ENCODE measurements at regions not wholly inside any gene's neighbourhood (a gene's known extent, or its start where the extent isn't known, plus 50 kb on each side); places are given as distances from the start of the nearest gene placed in this dataset.

DNA sequence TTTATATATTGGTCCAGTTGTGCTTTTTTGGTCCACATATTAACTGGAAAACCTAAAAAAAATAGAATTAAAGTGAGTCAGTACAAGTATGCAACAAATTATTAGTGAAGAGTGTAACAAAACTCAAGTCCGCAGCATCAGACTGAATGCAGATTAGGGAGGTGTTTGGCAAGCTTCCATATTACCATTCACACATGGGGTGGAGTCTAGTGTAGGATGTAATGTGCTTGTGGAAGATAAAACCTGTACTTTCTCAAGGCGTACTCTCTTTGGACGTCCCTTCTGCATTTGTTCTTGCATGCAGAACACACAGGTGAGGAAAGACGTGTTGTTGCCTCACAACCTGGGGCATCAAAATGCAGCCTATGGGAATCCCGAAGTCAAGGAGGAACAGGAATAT lies 668.7 kb downstream of the MRPL39 start:
- H3K27me3 Mint-ChIP-seq (ENCODE audit: low read depth), result no peaks in the 10 kb centered on the region
- DNase-seq (no peak), ATAC-seq (replicated peaks in 1 of 2) (no peak)
- H3K4me3 Mint-ChIP-seq, result no peak overlapping the region
- H3K9me3 Mint-ChIP-seq, result peaks cover 0 to 2% of the 10 kb centered on the region in 2 donors
- H3K27ac Mint-ChIP-seq, result no peak overlapping the region
- H3K36me3 Mint-ChIP-seq (ENCODE audit: insufficient read depth in 2 of 2), result no peaks in the 10 kb centered on the region
- no peaks in the 10 kb centered on the region for H3K4me1 Mint-ChIP-seq (ENCODE audit: low read depth)

DNA sequence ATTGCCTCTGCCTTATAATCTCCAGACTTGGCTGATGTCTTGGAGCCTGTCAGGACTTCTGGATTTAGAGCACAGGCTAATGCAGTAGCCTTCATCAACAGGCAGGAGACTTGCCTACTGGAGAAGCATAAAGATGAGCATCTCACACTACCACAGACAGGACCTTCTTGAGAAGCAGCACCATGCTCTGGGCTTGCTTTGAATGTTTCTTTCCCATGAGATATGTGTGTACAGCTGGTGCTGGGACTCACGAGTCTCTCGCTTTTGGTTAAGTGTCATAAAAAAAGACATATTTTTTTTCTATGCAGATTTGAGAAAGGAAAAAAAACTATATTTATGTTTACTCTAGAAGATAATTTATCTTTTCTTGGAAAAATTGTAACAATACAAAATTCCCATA lies 671.3 kb downstream of the MRPL39 start:
- no peak overlapping the region for H3K4me3 Mint-ChIP-seq

GRCh38 chr21:24910591-24910990 lies 696.7 kb downstream of the MRPL39 start:
- Mint-ChIP-seq H3K27ac (no peak overlapping the region), H3K4me1 (ENCODE audit: low read depth) (no peaks in the 10 kb centered on the region), H3K36me3 (ENCODE audit: insufficient read depth in 2 of 2) (no peaks in the 10 kb centered on the region), H3K9me3 (peaks cover 0 to 2% of the 10 kb centered on the region in 2 donors), H3K4me3 (no peak overlapping the region), H3K27me3 (ENCODE audit: low read depth) (no peaks in the 10 kb centered on the region)
- ATAC-seq (replicated peaks in 1 of 2), result no peak
- DNase-seq, result no peak

More for the DNA sequence above, 671.3 kb downstream of the MRPL39 start:
- Mint-ChIP-seq H3K9me3 (no peaks in the 10 kb centered on the region), H3K27me3 (ENCODE audit: low read depth) (no peaks in the 10 kb centered on the region), H3K36me3 (ENCODE audit: insufficient read depth in 2 of 2) (no peaks in the 10 kb centered on the region), H3K4me1 (ENCODE audit: low read depth) (no peaks in the 10 kb centered on the region), H3K27ac (no peak overlapping the region)
- DNase-seq, result no peak
- ATAC-seq (replicated peaks in 1 of 2), result no peak

- DNase-seq (no peak), ATAC-seq (replicated peaks in 1 of 2) (no peak)
- H3K9me3 Mint-ChIP-seq, result no peaks in the 10 kb centered on the region
- H3K4me1 Mint-ChIP-seq (ENCODE audit: low read depth), result no peaks in the 10 kb centered on the region
- peak overlapping the region; percentile 42 for H3K27ac Mint-ChIP-seq
- no peak overlapping the region for H3K4me3 Mint-ChIP-seq
- no peaks in the 10 kb centered on the region for H3K27me3 Mint-ChIP-seq (ENCODE audit: low read depth)
- H3K36me3 Mint-ChIP-seq (ENCODE audit: insufficient read depth in 2 of 2), result no peaks in the 10 kb centered on the region
Measured at GRCh38 chr21:24903994-24904635, 703.2 kb downstream of the MRPL39 start.

GRCh38 chr21:24899138-24899537 lies 708.1 kb downstream of the MRPL39 start:
- H3K27ac Mint-ChIP-seq, result no peak overlapping the region
- H3K9me3 Mint-ChIP-seq, result no peaks in the 10 kb centered on the region
- DNase-seq, result no peak
- H3K4me1 Mint-ChIP-seq (ENCODE audit: low read depth), result no peaks in the 10 kb centered on the region
- no peak for ATAC-seq (replicated peaks in 1 of 2)
- no peak overlapping the region for H3K4me3 Mint-ChIP-seq
- H3K27me3 Mint-ChIP-seq (ENCODE audit: low read depth), result no peaks in the 10 kb centered on the region
- H3K36me3 Mint-ChIP-seq (ENCODE audit: insufficient read depth in 2 of 2), result no peaks in the 10 kb centered on the region

- Mint-ChIP-seq H3K36me3 (ENCODE audit: insufficient read depth in 2 of 2) (no peaks in the 10 kb centered on the region), H3K27me3 (ENCODE audit: low read depth) (no peaks in the 10 kb centered on the region), H3K9me3 (peaks cover 0 to 2% of the 10 kb centered on the region in 2 donors), H3K4me3 (no peak overlapping the region), H3K27ac (no peak overlapping the region), H3K4me1 (ENCODE audit: low read depth) (no peaks in the 10 kb centered on the region)
- no peak for DNase-seq
- ATAC-seq (replicated peaks in 1 of 2), result no peak
Measured at GRCh38 chr21:24897883-24898282, 709.4 kb downstream of the MRPL39 start.

DNA sequence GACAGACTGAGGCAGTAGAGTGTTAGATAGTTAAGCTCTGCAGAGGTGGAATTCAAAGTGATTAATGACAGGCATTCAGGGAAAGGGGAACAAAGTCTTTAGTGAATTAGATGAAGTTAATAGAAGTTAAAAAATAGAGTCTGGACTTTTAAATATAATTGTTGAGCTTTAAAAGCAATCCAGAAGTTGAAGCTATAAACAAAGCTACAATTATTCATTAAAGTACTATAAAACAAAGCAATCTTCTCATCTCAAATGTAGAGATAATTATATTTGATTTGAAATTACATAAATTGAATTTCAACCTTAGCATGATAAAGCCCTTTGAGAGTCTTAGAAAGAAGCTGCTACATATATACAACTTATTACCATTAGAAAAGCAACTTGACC lies 710.6 kb downstream of the MRPL39 start:
- H3K4me1 Mint-ChIP-seq (ENCODE audit: low read depth), result no peaks in the 10 kb centered on the region
- H3K27ac Mint-ChIP-seq, result no peak overlapping the region
- no peak overlapping the region for H3K4me3 Mint-ChIP-seq
- DNase-seq, result no peak
- peaks cover 0 to 2% of the 10 kb centered on the region in 2 donors for H3K9me3 Mint-ChIP-seq
- ATAC-seq (replicated peaks in 1 of 2), result no peak
- H3K27me3 Mint-ChIP-seq (ENCODE audit: low read depth), result no peaks in the 10 kb centered on the region
- no peaks in the 10 kb centered on the region for H3K36me3 Mint-ChIP-seq (ENCODE audit: insufficient read depth in 2 of 2)

DNA sequence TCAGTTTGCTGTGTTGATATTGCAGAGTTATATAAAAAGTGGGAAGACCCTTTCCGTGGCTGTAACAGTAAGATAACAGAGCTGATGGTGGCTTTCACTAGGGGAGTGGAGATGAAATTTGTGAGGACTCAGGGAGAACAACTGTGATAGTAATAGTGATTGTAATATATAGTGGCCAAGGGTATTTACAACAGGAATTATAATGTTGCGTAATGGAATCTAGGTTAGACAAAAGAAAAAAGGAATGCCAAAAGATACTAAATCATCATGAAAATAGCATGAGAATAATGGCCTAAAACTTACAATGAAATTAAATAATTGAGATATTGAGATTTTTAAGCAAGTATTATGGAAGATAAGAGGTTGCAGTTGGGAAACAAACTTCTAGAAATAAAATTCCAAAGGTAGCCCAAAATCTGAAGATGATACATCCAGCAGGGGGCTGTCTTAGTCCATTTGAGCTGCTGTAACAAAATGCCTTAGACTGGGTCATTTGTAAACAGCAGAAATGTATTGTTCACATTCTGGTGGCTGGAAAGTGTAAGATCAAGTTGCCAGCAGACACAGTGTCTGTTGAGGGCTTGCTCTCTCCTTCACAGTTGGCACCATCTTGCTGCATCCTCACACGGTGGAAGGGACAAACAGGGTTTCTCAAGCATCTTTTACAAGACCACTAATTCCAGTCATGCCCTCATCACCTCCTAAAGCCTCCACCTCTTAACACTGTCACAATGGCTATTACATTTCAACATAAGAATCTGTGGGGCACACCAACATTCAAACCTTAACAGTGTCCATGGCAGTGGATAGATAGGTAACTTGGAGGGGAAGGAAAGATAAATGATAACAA lies 711.2 kb downstream of the MRPL39 start:
- Mint-ChIP-seq H3K4me1 (ENCODE audit: low read depth) (no peaks in the 10 kb centered on the region), H3K4me3 (no peak overlapping the region), H3K27ac (no peak overlapping the region), H3K27me3 (ENCODE audit: low read depth) (no peaks in the 10 kb centered on the region), H3K9me3 (peaks cover 0 to 2% of the 10 kb centered on the region in 2 donors), H3K36me3 (ENCODE audit: insufficient read depth in 2 of 2) (no peaks in the 10 kb centered on the region)
- ATAC-seq (replicated peaks in 1 of 2) (no peak), DNase-seq (no peak)

DNA sequence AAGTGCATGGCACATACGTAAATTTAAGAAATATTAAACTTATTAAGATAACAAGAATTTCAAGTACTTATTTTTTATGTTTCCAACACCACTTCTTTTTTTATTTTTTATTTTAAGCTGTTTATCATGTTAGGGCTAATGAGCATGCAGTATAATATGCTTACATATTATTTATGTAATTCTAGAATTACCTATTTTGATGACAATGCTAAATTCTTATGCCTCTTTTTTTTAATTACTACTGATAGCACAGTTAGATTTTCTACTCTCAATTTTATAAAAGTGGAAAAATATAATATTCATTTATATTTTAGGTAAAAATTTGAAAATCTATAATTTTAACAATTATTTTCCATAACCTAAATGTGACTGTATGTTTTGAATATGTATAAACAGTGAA lies 713.0 kb downstream of the MRPL39 start:
- H3K4me3 Mint-ChIP-seq, result no peak overlapping the region
- no peaks in the 10 kb centered on the region for H3K36me3 Mint-ChIP-seq (ENCODE audit: insufficient read depth in 2 of 2)
- DNase-seq (no peak), ATAC-seq (replicated peaks in 1 of 2) (no peak)
- H3K27ac Mint-ChIP-seq, result no peak overlapping the region
- peaks cover 0 to 2% of the 10 kb centered on the region in 2 donors for H3K9me3 Mint-ChIP-seq
- H3K4me1 Mint-ChIP-seq (ENCODE audit: low read depth), result no peaks in the 10 kb centered on the region
- no peaks in the 10 kb centered on the region for H3K27me3 Mint-ChIP-seq (ENCODE audit: low read depth)

DNA sequence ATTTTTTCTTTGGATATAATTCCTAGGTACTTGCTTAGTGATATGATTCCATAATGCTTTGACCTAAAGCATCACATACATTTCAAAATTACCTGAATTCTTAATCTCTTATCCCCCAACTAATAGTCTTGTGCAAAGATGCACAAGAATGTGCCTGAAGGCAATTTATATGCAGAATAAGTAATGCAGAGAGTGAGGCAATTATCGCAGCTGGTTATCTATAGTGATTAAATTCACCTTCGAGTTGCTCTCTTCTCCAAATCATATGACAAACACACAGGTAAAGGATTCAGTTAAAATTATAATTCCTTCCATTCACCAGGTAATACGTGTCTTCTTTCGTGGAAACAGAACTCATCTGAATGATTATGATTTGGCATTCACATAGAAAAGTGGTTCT lies 717.3 kb downstream of the MRPL39 start:
- Mint-ChIP-seq H3K4me3 (no peak overlapping the region), H3K4me1 (ENCODE audit: low read depth) (no peaks in the 10 kb centered on the region), H3K27ac (no peak overlapping the region), H3K9me3 (peaks cover under 1 to 3% of the 10 kb centered on the region in 2 donors), H3K36me3 (ENCODE audit: insufficient read depth in 2 of 2) (no peaks in the 10 kb centered on the region), H3K27me3 (ENCODE audit: low read depth) (no peaks in the 10 kb centered on the region)
- DNase-seq (no peak), ATAC-seq (replicated peaks in 1 of 2) (no peak)

- Mint-ChIP-seq H3K27ac (no peak overlapping the region), H3K36me3 (ENCODE audit: insufficient read depth in 2 of 2) (no peaks in the 10 kb centered on the region), H3K27me3 (ENCODE audit: low read depth) (no peaks in the 10 kb centered on the region), H3K9me3 (peaks cover 2 to 6% of the 10 kb centered on the region in 2 donors), H3K4me3 (no peak overlapping the region), H3K4me1 (ENCODE audit: low read depth) (no peaks in the 10 kb centered on the region)
- DNase-seq, result no peak
- no peak for ATAC-seq (replicated peaks in 1 of 2)
Measured at GRCh38 chr21:24881506-24881905, 725.8 kb downstream of the MRPL39 start.

GRCh38 chr21:24870633-24871032 lies 736.6 kb downstream of the MRPL39 start:
- Mint-ChIP-seq H3K27me3 (ENCODE audit: low read depth) (no peaks in the 10 kb centered on the region), H3K4me1 (ENCODE audit: low read depth) (no peaks in the 10 kb centered on the region), H3K36me3 (ENCODE audit: insufficient read depth in 2 of 2) (no peaks in the 10 kb centered on the region), H3K27ac (no peak overlapping the region), H3K9me3 (peaks cover 0 to 5% of the 10 kb centered on the region in 2 donors), H3K4me3 (no peak overlapping the region)
- no peak for DNase-seq
- no peak for ATAC-seq (replicated peaks in 1 of 2)

- H3K9me3 Mint-ChIP-seq, result peaks cover 0 to 5% of the 10 kb centered on the region in 2 donors
- H3K36me3 Mint-ChIP-seq (ENCODE audit: insufficient read depth in 2 of 2), result no peaks in the 10 kb centered on the region
- H3K4me1 Mint-ChIP-seq (ENCODE audit: low read depth), result no peaks in the 10 kb centered on the region
- no peak overlapping the region for H3K27ac Mint-ChIP-seq
- H3K27me3 Mint-ChIP-seq (ENCODE audit: low read depth), result no peaks in the 10 kb centered on the region
- no peak overlapping the region for H3K4me3 Mint-ChIP-seq
- DNase-seq, result no peak
- ATAC-seq (replicated peaks in 1 of 2), result no peak
Measured at GRCh38 chr21:24869862-24870261, 737.4 kb downstream of the MRPL39 start.

Measured in activated T-cell treated with anti-CD3 and anti-CD28 coated beads, Interleukin-2, amount 50 U/mL, for 72 hours (primary cell).